AG20443 (cell line): ENCODE measurements at regions not wholly inside any gene's neighbourhood (a gene's known extent, or its start where the extent isn't known, plus 50 kb on each side); places are given as distances from the start of the nearest gene placed in this dataset.
"Not testable (repeated sequence)": the region's sequence is repeated elsewhere in the genome, so short reads cannot be mapped to it uniquely, and the experiment has no call there.

Experiments
- DNase-seq: peaks from one replicate; pipeline ENCODE4 v3.0.0; 2012; ENCODE audit warnings: low spot score, mixed read lengths

DNA sequence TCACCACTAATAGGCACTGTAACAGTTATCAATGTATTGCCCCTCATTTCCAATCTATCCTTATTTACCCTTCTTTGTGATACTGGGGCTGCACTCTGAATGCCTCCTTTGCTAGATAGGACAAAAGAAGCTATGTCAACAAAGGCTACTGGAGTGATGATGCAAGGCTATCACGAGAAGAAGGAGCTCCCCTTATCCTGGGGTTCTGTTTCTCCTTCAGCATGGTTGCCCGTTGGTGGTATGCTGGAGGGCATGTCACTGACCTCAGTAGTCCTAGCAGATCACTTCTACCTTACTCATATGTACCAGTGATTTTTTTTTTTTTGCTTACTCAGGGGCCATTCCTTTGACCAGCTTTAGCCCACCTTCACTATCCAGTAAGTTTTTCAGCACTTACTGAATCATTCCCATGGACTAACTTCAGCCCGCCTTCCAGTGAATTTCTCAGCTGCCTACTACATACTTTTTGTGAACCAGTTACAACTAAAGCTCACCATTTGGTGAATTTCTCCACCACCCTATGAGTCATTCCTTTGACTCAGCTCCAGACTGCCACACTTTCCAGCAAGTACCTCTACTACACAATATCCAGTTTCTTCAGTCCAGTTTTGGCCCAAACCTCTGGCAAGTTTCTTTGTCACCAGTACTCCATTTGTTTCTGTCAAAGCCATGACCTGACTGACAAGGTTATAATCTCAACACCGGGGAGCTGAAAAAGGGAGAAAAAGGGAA, 944.5 kb downstream of the KCNT2 start:
- DNase-seq: peak; percentile 67

DNA sequence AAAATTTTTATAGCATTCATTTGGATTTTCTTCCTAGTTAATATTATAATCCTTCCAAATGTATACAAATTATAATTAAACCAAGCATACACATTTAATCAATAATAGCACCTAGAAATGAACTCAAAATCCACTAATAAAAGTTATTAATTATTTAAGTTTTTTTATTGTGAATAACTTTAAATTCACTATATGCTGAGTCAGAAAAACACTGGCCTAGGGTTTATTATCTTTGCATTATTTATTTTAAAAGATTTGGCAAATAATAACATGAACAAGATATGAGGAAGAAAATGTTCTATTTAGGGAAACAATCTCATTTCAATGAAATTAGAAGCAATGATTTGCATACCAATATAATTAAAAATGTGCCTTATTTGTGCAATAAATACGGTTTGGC, 951.5 kb downstream of the KCNT2 start:
- DNase-seq: no peak

DNA sequence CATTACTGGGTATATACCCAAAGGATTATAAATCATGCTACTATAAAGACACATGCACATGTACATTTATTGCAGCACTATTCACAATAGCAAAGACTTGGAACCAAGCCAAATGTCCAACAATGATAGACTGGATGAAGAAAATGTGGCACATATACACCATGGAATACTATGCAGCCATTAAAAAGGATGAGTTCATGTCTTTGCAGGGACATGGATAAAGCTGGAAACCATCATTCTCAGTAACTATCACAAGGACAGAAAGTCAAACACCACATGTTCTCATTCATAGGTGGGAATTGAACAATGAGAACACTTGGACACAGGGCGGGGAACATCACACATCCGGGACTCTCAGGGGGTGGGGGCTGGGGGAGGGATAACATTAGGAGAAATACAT, 959.4 kb downstream of the KCNT2 start:
- not testable (repeated sequence) for DNase-seq

DNA sequence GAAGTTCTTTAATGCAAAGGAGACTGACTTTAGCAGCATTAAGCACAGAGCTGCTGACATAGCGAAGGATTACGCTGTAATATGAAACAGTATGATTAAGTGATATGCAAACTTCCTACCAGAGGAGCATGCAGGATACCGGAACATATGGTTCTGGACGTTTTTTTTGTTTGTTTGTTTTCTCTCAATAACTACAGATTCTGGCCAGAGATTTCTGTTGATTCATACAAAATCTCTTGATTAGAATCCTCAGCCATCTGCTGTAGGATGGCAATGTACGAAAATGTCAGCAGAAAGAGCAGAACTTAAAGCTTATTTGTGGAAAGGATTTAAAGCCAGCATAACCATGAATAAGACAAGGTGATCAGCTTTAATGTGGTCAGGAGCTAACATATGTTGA, 970.7 kb downstream of the KCNT2 start:
- no peak for DNase-seq

DNA sequence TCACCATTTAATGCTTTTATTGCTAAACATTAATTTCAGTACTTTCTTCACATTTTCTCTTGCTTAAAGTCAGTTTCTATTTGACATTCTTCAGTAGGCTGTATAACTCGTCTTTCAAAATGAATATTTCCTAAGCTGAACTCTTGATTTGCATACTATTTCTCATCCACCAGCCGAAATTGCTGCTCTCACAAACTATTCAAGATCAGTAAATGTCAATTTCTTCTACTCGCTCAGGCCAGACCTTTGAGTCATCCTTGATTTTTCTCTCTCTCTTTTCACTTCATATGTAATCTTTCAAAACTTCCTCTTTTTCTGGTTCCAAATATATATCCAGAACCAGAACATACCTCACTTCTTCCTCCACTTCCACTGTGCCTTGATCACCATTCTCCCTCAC, 990.0 kb downstream of the KCNT2 start:
- DNase-seq: no peak

DNA sequence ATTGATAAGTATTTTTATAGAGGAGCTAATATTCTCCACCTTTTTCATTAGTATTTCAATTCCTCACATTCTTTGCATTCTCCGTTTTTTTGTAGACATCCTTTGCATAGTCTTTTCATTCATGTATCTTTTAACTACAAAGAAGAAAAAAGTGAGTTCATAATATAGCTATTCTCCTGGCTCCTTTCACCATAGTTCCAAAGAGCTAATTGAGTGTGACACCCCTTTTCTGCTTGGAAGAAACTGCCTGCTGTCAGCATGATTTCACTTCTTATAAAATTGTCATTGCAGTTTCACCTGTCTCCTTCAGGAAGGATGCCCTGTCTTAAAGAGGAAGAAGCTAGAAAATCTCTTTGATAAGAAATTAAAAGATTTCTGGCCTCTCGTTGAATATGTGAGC, 991.1 kb downstream of the KCNT2 start:
- DNase-seq: no peak

DNA sequence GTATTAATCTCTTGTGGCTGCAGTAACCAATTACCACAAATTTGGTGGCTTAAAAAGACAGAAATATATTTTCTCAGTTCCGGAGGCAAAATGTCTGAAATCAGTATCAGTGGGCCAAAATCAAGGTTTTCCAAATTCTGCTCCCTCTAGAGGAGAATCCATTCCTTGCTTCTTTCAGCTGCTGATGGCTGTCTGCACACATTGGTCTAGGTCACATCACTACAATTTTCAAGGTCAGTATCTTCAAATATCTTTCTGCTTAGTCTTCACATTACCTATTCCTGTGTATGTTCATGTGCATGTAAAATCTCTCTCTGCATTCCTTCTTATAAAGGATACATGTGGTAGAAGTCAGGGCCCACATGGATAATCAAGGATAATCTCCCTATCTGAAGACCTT, 999.4 kb downstream of the KCNT2 start:
- no peak for DNase-seq

DNA sequence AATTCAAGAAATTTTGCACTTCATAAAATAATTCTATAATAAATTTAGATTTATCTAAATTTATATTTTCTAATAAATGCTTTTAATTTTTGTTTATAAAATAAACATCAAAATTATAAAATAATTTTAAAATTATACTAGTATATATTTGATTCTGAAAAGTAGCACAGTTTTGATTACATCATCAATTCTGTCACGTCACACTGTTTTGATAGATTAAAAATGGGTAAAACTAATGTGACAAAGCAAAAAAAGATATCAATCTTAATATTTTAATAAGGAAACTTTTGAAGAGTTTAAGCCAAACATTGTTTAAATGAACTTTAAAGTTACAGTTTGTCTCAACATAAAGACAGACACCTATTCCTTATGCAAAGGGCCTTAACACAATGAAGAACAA, 1001.8 kb downstream of the KCNT2 start:
- DNase-seq: no peak

DNA sequence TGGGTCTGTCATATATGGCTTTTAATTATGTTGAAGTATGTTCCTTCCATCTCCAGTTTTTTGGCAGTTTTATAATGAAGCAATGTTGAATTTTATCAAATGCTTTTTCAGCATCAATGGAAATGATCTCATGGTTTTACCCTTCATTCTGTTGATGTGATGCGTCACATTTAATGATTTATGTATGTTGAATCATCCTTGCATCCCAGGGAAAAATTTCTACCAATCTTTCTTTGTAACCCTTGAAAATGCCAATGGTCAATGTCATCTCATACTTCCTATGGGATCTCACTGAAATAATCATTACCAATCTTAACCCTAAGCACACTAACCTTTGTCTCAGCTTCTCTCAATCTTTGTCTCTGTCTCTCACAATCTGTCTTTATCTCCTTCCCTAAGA, 1004.0 kb downstream of the KCNT2 start:
- DNase-seq: peak; percentile 7

DNA sequence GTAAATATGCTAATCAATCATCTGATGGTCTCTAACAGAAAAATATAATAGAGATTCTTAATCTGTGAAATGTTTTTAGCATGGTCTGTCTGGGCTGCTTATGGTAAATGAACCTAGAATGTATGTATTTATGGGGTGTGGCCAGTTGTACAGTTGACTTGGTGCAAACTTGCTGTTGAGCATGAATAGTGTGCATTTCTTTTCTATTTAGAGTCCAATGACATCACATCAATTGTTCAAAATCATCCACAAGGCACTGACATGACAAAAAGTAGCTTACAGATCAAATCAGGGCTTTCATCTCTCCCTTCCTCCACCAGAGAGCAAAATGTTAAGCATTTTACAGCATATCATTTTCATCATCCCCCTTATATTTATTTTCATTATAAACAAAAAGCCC, 1010.3 kb downstream of the KCNT2 start:
- DNase-seq: no peak

DNA sequence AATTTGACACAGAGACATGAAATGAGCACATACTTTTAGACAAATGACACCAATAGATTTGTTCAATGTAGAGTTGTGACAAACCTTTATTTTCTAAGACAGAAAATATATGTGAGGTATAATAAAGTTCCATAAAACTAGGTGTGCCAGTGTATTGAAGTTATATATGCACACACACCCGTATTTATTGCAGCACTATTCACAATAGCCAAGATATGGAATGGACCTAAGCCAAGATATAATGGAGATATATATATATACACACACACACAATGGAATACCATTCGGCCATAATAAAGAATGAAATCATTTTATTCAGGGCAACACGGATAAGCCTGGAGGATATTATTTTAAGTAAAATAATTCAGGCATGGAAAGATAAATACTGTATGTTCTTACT, 1013.5 kb downstream of the KCNT2 start:
- DNase-seq: no peak

DNA sequence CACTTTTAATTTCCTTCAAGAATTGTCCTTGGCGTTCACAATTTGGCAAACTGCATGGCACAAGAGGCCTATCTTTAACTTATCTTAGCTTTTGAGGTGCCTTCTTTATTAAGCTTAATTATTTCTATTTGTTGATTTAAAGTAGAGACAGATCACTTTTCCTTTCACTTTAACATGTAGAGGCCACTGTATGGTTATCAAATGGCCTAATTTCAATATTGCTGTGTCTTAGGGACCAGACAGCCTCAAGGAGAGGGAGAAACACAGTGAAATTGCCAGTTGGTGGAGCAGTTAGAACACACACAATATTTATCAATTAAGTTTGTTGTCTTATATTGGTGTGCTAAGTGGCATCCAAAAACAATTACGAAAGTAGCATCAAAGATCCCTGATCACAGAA, 1013.9 kb downstream of the KCNT2 start:
- DNase-seq: no peak

DNA sequence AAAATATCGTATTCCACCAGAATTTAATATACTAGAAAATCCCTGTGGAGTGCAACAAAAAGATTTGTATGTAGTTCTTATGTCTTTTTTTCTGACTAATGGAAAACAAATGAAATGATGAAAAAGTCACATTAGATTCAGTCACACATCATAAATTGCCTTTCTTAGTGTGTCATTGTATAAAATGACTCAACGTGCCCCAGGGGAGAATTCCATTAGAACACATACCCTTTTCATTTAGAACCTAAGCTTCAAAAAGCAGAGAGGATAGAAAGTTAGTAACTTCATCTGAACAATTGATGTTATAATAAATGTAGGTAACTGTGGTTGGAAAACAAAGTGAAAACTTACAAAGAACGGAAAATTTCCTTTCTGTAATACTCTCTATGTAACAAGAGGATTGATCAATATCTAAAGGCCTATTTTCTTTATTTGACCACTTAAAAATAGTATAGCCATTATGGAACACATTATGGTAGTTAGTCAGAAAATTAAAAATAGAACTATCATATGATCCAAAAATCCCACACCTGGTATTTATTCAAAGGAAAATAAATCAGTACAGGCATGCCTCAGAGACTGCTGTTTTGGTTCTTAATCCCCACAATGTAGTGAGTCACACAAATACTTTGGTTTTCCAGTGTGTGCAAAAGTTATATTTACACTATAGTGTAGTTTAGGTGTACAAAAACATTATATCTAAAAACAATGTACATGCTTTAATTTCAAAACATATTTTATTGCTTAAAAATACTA, 1016.1 kb downstream of the KCNT2 start:
- peak; percentile 24 for DNase-seq

DNA sequence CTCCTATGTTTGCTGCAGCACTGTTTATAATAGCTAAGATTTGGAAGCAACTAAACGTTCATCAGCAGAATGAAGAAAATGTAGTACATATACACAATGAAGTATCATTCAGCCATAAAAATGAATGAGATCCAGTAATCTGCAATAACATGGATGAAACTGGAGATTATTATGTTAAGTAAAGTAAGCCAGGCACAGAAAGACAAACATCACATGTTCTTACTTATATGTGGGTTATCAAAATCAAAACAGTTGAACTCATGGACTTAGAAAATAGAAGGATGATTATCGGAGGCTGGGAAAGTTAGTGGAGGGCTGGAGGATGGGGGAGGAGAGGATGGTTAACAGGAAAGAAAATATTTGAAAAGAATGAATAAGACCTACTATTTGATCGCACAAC, 1017.6 kb downstream of the KCNT2 start:
- DNase-seq: no peak

DNA sequence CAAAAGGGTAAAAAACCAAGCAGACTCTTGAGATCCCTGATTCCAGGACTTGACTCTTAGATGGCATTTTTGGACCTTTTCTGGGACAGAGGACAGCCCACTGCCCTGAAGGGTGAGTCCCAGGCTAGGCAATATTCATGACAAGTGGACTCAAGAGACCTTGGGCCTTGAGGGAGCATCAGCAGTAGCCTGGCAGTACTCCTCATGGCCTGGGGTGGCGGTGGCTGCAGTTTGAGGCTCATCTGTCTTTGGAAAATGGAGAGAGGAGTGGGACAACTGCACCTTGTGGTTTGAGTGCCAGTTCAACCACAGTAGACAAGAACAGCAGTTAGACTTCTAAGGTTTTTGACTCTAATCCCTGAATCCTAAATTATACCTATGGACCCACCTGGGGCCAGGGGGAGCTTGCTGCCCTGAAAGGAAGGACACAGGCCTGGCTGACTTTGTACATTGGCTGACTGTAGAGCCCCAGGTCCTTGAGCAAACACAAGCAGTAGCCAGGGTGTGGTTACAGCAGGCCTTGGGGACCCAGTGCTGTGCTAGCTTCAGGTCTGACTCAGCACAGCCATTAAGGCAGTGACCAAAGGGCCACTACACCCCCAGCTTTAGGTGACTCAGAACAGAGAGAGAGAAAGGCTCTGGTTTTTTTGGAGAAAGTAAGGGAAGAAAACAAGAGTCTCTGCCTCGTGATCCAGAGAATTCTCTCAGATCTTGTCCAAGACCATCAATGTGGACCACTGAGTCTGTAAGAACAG, 1023.2 kb downstream of the KCNT2 start:
- DNase-seq: no peak

DNA sequence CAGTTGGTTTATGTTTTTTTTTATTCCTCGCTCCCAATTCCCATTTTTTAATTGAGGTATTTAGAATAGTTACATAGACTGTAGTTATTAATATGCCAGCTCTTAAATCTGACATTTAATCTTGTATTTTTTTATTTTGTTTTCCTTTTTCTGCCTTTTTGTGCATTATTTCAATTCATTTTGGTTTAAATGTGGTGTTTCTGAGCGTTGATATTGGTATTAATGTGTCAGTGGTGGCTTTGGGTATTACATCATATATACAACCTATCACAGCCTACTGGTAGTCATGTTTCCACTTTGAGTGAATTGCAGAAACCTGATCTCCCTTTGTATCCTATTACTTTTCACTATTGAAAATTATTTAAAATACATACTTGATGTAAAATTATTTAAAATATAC, 1027.3 kb downstream of the KCNT2 start:
- DNase-seq: no peak

DNA sequence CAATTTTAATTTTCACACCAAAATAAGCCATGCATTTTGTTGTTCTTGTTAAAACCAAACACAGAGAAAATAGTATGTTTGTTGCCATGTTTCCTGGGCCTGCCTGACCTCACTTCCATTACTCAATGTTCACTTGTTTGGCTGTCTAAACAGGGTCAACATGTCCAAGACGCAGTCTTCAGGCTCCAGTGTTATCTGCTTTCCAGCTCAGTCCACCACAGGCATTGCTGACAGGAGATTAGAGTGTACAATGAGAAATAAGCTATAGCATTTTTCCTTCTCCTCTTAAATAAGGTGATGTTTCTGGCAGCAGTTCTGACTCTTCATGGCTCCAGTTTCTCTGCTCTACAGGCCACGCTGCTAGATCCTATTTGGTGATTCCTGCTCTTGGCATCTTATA, 1030.5 kb downstream of the KCNT2 start:
- DNase-seq: no peak

DNA sequence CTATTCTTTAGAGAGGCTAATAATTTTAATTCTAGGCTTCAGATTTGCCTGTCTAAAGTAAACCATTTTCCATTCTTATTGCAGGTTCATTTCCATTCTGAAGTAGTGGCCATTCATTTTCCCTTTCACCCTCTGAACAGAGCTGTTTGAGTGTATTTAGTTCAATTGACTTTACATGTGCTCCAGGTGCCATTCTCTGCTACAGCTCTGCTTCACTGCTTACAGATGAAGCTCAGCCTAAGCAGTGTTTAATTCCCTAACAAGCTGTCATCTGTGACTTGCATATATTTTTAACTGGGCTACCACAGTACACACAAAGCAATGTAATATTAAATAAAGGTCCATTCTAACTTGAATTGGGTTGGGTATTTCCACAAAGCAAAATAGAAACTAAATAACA, 1031.6 kb downstream of the KCNT2 start:
- no peak for DNase-seq

DNA sequence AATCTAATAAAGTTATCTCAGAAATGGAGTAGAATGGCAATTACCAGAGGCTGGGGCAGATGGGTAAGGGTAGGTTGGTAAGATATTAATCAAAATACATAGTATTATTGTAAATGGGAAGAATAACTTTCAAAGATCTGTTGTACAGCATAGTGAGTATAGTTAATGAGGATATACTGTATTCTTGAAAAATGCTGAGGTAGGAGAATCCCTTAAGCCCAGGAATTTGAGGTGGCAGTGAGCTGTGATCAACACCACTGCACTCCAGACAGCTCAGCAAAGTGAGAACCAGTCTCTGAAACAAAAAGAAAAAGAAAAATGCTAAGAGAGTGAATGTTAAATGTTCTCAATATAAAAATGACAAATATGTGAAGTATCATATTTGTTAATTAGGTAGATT, 1033.7 kb downstream of the KCNT2 start:
- DNase-seq: no peak

DNA sequence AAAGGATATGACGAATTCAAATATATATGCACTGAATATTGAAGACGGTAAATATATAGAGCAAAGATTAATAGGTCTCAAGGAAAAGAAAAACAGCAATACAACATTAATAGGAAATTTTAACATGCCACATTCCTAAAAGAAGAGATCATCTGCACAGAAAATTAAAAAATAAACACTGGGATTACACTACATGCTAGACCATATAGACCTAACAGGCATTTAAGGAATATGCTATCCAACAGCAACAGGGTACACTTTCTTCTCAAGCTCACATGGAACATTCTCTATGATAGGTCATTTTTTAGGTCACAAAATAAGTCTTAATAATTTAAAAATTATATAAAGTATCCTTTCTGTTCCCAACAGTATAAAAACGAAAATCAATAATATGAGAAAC, 1038.3 kb downstream of the KCNT2 start:
- DNase-seq: no peak

DNA sequence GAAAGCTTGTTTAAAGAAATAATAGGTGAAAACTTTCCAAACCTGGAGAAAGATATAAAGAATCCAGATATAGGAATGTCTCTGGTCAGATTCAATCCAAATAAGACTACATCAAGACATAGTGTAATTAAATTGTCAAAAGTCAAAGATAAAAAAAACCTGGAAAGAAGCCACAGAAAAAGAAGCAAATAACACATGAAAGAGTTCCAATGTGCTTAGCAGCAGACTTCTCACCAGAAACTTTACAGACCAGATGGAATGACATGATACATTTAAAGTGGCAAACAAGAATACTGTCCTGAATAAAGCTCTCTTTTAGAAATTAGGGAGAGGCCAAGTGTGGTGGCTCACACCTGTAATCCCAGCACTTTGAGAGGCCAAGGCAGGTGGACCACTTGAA, 1039.9 kb downstream of the KCNT2 start:
- no peak for DNase-seq

DNA sequence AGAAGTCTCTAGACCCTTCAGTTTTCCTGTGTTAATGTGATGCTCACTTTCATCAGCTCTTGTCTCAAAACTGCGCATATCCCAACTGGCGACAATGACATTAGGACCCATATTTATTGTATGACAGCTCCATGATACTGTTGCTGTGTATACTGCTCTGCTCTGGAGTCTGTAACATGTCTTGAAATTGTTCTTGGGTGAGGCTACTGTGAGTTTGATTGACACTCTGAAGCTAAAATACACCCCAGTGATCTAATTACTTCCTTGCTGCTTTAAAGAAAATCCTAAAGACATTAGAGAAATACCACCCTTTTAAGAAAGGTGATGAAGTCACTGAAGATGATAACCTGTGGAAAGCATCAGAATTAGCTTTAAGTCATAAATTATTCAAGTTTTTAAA, 1046.2 kb downstream of the KCNT2 start:
- no peak for DNase-seq
